GM12891 (cell line): ENCODE measurements at regions not wholly inside any gene's neighbourhood (a gene's known extent, or its start where the extent isn't known, plus 50 kb on each side); places are given as distances from the start of the nearest gene placed in this dataset.

Experiments
- POLR2A ChIP-seq: IDR thresholded peaks from 2 replicates; pipeline ENCODE4 v1.6.1; 2011; ENCODE audit warnings: low read depth, low read length, control low read depth
- POLR2AphosphoS5 ChIP-seq: IDR thresholded peaks from 2 replicates; pipeline ENCODE4 v1.6.1; 2011; ENCODE audit warnings: low read depth, low read length, control low read depth

DNA sequence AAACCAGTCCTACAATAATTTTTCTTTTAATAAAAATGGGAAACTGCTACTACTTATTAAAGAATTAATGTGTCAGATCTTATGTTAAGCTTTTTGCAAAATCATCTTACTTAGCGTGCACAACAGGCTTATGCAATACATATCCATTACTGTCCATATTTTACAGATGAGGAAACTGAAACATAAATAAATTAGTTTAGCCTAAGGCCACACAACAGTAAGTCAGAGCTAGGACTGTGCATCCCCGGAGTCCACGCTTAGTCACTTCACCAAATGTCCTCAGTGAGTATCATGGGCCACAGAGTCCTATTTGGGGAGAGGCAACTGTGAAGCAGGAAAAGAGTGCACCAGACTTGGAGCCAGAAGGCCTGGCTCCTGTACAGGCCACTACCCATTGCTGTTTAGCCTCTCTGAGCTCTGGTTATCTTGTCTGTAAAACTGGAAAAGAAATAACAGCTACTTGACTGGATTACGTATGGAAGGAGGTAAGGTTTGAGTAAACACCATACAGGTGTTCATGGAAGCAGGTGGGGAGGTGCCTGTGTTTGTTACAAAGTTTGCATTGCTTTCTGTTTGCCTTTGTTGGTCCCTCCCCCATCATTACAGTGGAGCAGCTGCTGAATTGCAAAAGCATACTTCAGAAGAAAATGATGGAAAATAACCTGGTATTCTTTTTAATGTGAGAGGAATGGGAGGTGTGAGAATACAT lies 192.8 kb downstream of the FCRL5 start:
- no peak for TF ChIP-seq POLR2A
- no peak for TF ChIP-seq POLR2AphosphoS5
